Activated CD8-positive, alpha-beta T cell treated with anti-CD3 and anti-CD28 coated beads for 36 hours (primary cell): ENCODE measurements at regions not wholly inside any gene's neighbourhood (a gene's known extent, or its start where the extent isn't known, plus 50 kb on each side); places are given as distances from the start of the nearest gene placed in this dataset.

Experiments used
- ATAC-seq: fragments of 200-7000 bp; cut with Tn5 transposase; one replicate; pipeline ENCODE4 v1.10.0; 2021; ENCODE audit warnings: mild to moderate bottlenecking, moderate library complexity
- CTCF ChIA-PET: fragments of 350-600 bp; sonication (Branson Sonifier 250); formaldehyde crosslinking; loops from one replicate; lab custom pipeline; 2021; ENCODE audit warnings: antibody characterized with exemption; lab: Charles Lee
- POLR2A ChIA-PET: fragments of 350-600 bp; sonication (Branson Sonifier 250); formaldehyde crosslinking; loops from one replicate; lab custom pipeline; 2021; ENCODE audit warnings: antibody characterized with exemption; lab: Charles Lee
- DNase-seq: peaks from one replicate; pipeline ENCODE4 v3.0.0-alpha.2; 2020
- H3K27ac Mint-ChIP-seq: one replicate; pipeline ENCODE4 v1.8.0; 2021; ENCODE audit warnings: mild to moderate bottlenecking, mixed read lengths
- H3K27me3 Mint-ChIP-seq: one replicate; pipeline ENCODE4 v1.8.0; 2021; ENCODE audit warnings: mixed read lengths
- H3K36me3 Mint-ChIP-seq: one replicate; pipeline ENCODE4 v1.8.0; 2021; ENCODE audit warnings: low read depth, mixed read lengths
- H3K4me1 Mint-ChIP-seq: one replicate; pipeline ENCODE4 v1.8.0; 2021; ENCODE audit warnings: low read depth, mixed read lengths
- H3K4me3 Mint-ChIP-seq: one replicate; pipeline ENCODE4 v1.8.0; 2021; ENCODE audit warnings: mild to moderate bottlenecking, moderate library complexity, mixed read lengths
- H3K9me3 Mint-ChIP-seq: one replicate; pipeline ENCODE4 v1.8.0; 2021; ENCODE audit warnings: mixed read lengths
- CTCF ChIP-seq: fragments of 200-600 bp; IDR thresholded peaks from one replicate; pipeline ENCODE4 v1.8.0; 2022; ENCODE audit warnings: antibody characterized with exemption, mild to moderate bottlenecking
- intact Hi-C: fragments of 100-400 bp; cut with micrococcal nuclease; formaldehyde crosslinking; loops from one replicate; pipeline ENCODE4 v1.10.0; 2022

- DNase-seq (no peak), ATAC-seq (no peak)
- ChIA-PET CTCF (no interaction called here), POLR2A (no interaction called here)
- intact Hi-C loops: no loop called here
- Mint-ChIP-seq H3K4me3 (no peak overlapping the region), H3K27ac (no peak overlapping the region), H3K36me3 (no peaks in the 10 kb centered on the region), H3K27me3 (no peaks in the 10 kb centered on the region), H3K4me1 (no peaks in the 10 kb centered on the region), H3K9me3 (peaks cover 3% of the 10 kb centered on the region)
- no peak for TF ChIP-seq CTCF
Measured at GRCh38 chr9:82254646-82255367, 266.2 kb downstream of the SPATA31D1 start.

- ChIA-PET CTCF (no interaction called here), POLR2A (no interaction called here)
- H3K36me3 Mint-ChIP-seq: no peaks in the 10 kb centered on the region
- no peaks in the 10 kb centered on the region for H3K4me1 Mint-ChIP-seq
- H3K27me3 Mint-ChIP-seq: no peaks in the 10 kb centered on the region
- ATAC-seq: no peak
- no peak overlapping the region for H3K4me3 Mint-ChIP-seq
- peaks cover 3% of the 10 kb centered on the region for H3K9me3 Mint-ChIP-seq
- intact Hi-C loops: no loop called here
- no peak for TF ChIP-seq CTCF
- H3K27ac Mint-ChIP-seq: no peak overlapping the region
- no peak for DNase-seq
Measured at GRCh38 chr9:82255481-82256176, 267.1 kb downstream of the SPATA31D1 start.

- Mint-ChIP-seq H3K27me3 (no peaks in the 10 kb centered on the region), H3K36me3 (no peaks in the 10 kb centered on the region)
- ATAC-seq: no peak
Measured at GRCh38 chr9:82260691-82261090, 272.1 kb downstream of the SPATA31D1 start.

GRCh38 chr9:82263619-82264018 lies 275.0 kb downstream of the SPATA31D1 start:
- H3K36me3 Mint-ChIP-seq: no peaks in the 10 kb centered on the region
- TF ChIP-seq CTCF: no peak
- DNase-seq (no peak), ATAC-seq (no peak)
- H3K27me3 Mint-ChIP-seq: no peaks in the 10 kb centered on the region
- peaks cover 4% of the 10 kb centered on the region for H3K9me3 Mint-ChIP-seq
- intact Hi-C loops: no loop called here
- H3K4me3 Mint-ChIP-seq: no peak overlapping the region
- CTCF ChIA-PET: no interaction called here
- POLR2A ChIA-PET: no interaction called here
- H3K27ac Mint-ChIP-seq: no peak overlapping the region
- no peaks in the 10 kb centered on the region for H3K4me1 Mint-ChIP-seq

More at GRCh38 chr9:82260691-82261090, 272.1 kb downstream of the SPATA31D1 start:
- ChIA-PET POLR2A (no interaction called here), CTCF (no interaction called here)
- Mint-ChIP-seq H3K4me1 (no peaks in the 10 kb centered on the region), H3K27ac (no peak overlapping the region), H3K4me3 (no peak overlapping the region), H3K9me3 (peaks cover 4% of the 10 kb centered on the region)
- no peak for DNase-seq
- intact Hi-C loops: no loop called here
- TF ChIP-seq CTCF: no peak

- Mint-ChIP-seq H3K27ac (no peak overlapping the region), H3K9me3 (no peaks in the 10 kb centered on the region), H3K27me3 (no peaks in the 10 kb centered on the region), H3K4me3 (no peak overlapping the region), H3K36me3 (no peaks in the 10 kb centered on the region), H3K4me1 (no peaks in the 10 kb centered on the region)
- no peak for TF ChIP-seq CTCF
- ATAC-seq (no peak), DNase-seq (no peak)
- intact Hi-C loops: no loop called here
- POLR2A ChIA-PET: no interaction called here
- CTCF ChIA-PET: no interaction called here
Measured at GRCh38 chr9:82271106-82271561, 282.6 kb downstream of the SPATA31D1 start.
